CD4-positive, CD25-positive, alpha-beta regulatory T cell (primary cell): ENCODE measurements at regions not wholly inside any gene's neighbourhood (a gene's known extent, or its start where the extent isn't known, plus 50 kb on each side); places are given as distances from the start of the nearest gene placed in this dataset.

Experiments
- ATAC-seq, 2 donors: fragments of 150-1000 bp; cut with Tn5 transposase; one replicate each; pipeline ENCODE4 v1.10.0; 2021; ENCODE audit warnings: low read depth in 2 of 2, moderate number of reproducible peaks in 2 of 2, moderate library complexity in 1 of 2
- DNase-seq, 3 donors: peaks; one replicate each; pipeline versions ENCODE4 v3.0.0 to v3.0.0-alpha.2; 2012 to 2022; ENCODE audit warnings: mixed read lengths in 1 of 3
- H3K27ac ChIP-seq: one replicate; pipeline ENCODE4 v1.7.0; 2013; ENCODE audit warnings: mild to moderate bottlenecking, low read length; ENCODE audit not compliant: insufficient read depth, poor library complexity, severe bottlenecking
- H3K27me3 ChIP-seq: one replicate; pipeline ENCODE4 v1.7.0; 2013; ENCODE audit warnings: low read length; ENCODE audit not compliant: control insufficient read depth, insufficient read depth
- H3K36me3 ChIP-seq: one replicate; pipeline ENCODE4 v1.7.0; 2013; ENCODE audit warnings: mild to moderate bottlenecking, low read length, moderate library complexity; ENCODE audit not compliant: control insufficient read depth, insufficient read depth
- H3K4me1 ChIP-seq: 2 replicates; pipeline ENCODE4 v1.7.0; 2013; ENCODE audit warnings: mild to moderate bottlenecking, low read length; ENCODE audit not compliant: insufficient read depth, control insufficient read depth, poor library complexity, severe bottlenecking
- H3K4me3 ChIP-seq: one replicate; pipeline ENCODE4 v1.7.0; 2013; ENCODE audit warnings: low read depth, mild to moderate bottlenecking, low read length, moderate library complexity
- H3K9me3 ChIP-seq, 2 experiments: 1 replicate in 1 of 2; 2 replicates in 1 of 2; pipeline ENCODE4 v1.7.0; 2013; ENCODE audit warnings: low read length in 2 of 2, mild to moderate bottlenecking in 1 of 2, moderate library complexity in 1 of 2; ENCODE audit not compliant: control insufficient read depth in 2 of 2
- H3K27ac Mint-ChIP-seq, 3 donors: one replicate each; pipeline ENCODE4 v1.8.0; 2020 to 2022; ENCODE audit warnings: mild to moderate bottlenecking in 3 of 3, mixed read lengths in 3 of 3, moderate library complexity in 2 of 3
- H3K27me3 Mint-ChIP-seq: one replicate; pipeline ENCODE4 v1.8.0; 2022; ENCODE audit warnings: mild to moderate bottlenecking, mixed read lengths
- H3K36me3 Mint-ChIP-seq: one replicate; pipeline ENCODE4 v1.8.0; 2020; ENCODE audit warnings: mixed read lengths
- H3K4me1 Mint-ChIP-seq, 4 donors: one replicate each; pipeline ENCODE4 v1.8.0; 2020 to 2022; ENCODE audit warnings: mixed read lengths in 4 of 4, mild to moderate bottlenecking in 1 of 4
- H3K4me3 Mint-ChIP-seq, 4 donors: one replicate each; pipeline ENCODE4 v1.8.0; 2020 to 2022; ENCODE audit warnings: mild to moderate bottlenecking in 4 of 4, mixed read lengths in 4 of 4, moderate library complexity in 3 of 4
- H3K9me3 Mint-ChIP-seq, 7 donors: one replicate each; pipeline ENCODE4 v1.8.0; 2020 to 2022; ENCODE audit warnings: mixed read lengths in 7 of 7, mild to moderate bottlenecking in 3 of 7, moderate library complexity in 2 of 7

DNA sequence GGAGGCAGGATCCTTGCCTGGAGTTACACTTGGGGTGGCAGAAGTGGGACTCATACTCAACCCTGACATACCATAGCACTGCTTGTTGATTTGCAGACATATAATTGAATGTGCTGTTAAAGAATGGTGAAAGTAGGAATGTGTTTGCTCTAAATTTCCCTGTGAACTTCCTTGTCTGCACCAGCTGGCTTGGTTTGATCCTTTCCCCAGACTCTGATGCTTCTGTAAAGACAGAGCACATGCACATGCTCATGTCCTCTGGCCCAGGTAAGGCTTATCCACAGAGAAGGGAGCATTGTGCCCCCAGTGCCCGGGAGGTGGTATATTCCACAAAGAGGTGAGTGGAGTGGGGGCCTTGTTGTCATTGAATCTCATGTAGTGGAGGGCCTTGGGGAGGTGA, 138.0 kb upstream of the STC2 start:
- Histone ChIP-seq H3K27me3 (no peaks in the 10 kb centered on the region), H3K9me3 (no peaks in the 10 kb centered on the region), H3K4me3 (no peak overlapping the region), H3K36me3 (no peaks in the 10 kb centered on the region), H3K27ac (no peak overlapping the region), H3K4me1 (no peaks in the 10 kb centered on the region)
- Mint-ChIP-seq H3K4me1 (no peaks in the 10 kb centered on the region), H3K27ac (no peak overlapping the region), H3K27me3 (no peaks in the 10 kb centered on the region), H3K36me3 (peaks cover 6% of the 10 kb centered on the region), H3K4me3 (no peak overlapping the region), H3K9me3 (peaks cover 0 to 5% (median 4%) of the 10 kb centered on the region in 7 donors)
- ATAC-seq (no peak), DNase-seq (no peak)

DNA sequence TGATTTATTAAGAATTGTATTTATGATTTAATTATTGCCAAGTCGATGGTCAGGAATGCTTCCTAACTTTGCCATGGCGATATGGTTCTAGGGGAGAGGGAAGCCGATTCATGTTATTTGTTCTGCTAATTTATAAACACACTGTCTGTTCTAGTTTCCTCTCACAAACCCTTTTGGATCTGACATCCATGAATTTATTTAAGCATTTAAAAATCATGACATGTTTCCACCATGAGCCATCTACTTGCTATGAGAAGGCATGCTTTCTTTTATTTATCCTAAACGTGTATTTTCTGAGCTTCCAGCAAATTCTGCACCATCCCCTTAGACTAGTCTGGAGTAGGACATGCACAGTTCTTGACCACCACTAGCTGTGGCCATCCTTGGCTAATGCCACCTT, 136.6 kb upstream of the STC2 start:
- peaks cover 0 to 6% (median 4%) of the 10 kb centered on the region in 7 donors for H3K9me3 Mint-ChIP-seq
- H3K36me3 ChIP-seq = no peaks in the 10 kb centered on the region
- no peaks in the 10 kb centered on the region for H3K27me3 ChIP-seq
- H3K4me1 ChIP-seq = no peaks in the 10 kb centered on the region
- no peaks in the 10 kb centered on the region for H3K4me1 Mint-ChIP-seq
- H3K27me3 Mint-ChIP-seq = no peaks in the 10 kb centered on the region
- no peak for ATAC-seq
- no peak overlapping the region for H3K27ac Mint-ChIP-seq
- no peak overlapping the region for H3K27ac ChIP-seq
- DNase-seq = no peak
- no peaks in the 10 kb centered on the region for H3K9me3 ChIP-seq
- H3K4me3 ChIP-seq = no peak overlapping the region
- H3K36me3 Mint-ChIP-seq = peaks cover 6% of the 10 kb centered on the region
- H3K4me3 Mint-ChIP-seq = no peak overlapping the region

DNA sequence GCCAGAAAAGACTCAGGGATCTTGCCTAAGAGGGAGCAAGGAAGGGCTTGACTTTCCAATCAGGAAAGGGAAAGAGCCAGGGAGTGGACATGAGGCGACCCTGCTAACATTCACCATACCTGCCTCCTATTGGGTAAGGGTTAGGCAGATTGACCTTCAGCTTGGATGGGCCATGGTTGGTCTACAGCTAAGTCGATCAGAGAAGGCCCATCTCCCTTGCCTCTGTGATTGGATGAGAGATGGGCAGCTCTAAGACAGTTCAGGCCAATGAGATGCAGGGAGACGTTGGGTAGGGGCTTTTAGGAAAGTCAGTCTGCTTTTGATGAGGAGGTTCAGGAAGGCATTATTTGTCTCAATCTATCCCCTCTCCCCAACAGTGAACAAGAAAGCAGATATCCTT, 135.0 kb upstream of the STC2 start:
- H3K27ac ChIP-seq = no peak overlapping the region
- H3K27me3 ChIP-seq = no peaks in the 10 kb centered on the region
- Mint-ChIP-seq H3K4me3 (no peak overlapping the region), H3K27me3 (no peaks in the 10 kb centered on the region), H3K4me1 (no peaks in the 10 kb centered on the region), H3K9me3 (peaks cover 0 to 6% (median 4%) of the 10 kb centered on the region in 7 donors), H3K36me3 (no peaks in the 10 kb centered on the region), H3K27ac (no peak overlapping the region)
- ATAC-seq (no peak), DNase-seq (no peak)
- no peaks in the 10 kb centered on the region for H3K36me3 ChIP-seq
- no peaks in the 10 kb centered on the region for H3K9me3 ChIP-seq
- no peak overlapping the region for H3K4me3 ChIP-seq
- H3K4me1 ChIP-seq = no peaks in the 10 kb centered on the region

DNA sequence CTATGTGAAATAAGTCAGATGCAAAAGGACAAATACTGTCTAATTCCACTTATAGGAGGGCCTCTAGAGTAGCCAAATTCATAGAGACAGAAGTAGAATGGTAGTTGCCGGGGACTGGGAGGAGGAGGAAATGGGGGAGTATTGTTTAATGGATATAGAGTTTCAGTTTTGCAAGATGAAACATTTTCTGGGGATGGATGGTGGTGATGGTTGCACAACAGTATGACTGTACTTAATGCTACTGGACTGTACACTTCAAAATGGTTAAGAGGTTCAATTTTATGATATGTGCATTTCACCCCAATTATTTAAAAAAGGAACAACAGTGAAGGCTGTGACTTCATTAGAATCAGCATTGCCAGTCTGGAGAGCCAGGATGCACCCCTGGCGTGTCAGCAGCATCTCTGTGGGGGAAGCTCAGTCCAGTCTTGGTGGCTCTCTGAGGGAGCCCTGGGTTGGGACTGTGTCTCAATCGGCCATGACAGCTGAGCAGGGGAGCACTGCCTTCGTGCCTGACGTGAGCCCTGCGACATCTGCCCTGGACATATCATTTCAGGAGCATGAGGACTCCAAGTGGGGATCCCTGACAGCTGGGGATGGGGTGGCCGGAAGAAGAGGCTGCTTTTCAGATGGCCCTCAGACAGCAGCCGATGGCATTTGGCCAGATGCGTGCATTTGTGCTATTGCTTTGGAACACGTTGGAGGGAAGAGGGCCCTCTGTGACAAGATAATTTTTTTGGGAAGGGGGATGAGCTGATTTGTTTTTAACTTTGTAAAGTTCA, 130.8 kb upstream of the STC2 start:
- peaks cover 0 to 4% (median 0%) of the 10 kb centered on the region in 7 donors for H3K9me3 Mint-ChIP-seq
- H3K27me3 ChIP-seq = no peaks in the 10 kb centered on the region
- no peak overlapping the region for H3K4me3 ChIP-seq
- no peak for ATAC-seq
- no peaks in the 10 kb centered on the region for H3K36me3 Mint-ChIP-seq
- DNase-seq = no peak
- H3K4me1 ChIP-seq = no peaks in the 10 kb centered on the region
- H3K27ac ChIP-seq = no peak overlapping the region
- H3K4me1 Mint-ChIP-seq = no peaks in the 10 kb centered on the region
- H3K9me3 ChIP-seq = no peaks in the 10 kb centered on the region
- no peaks in the 10 kb centered on the region for H3K36me3 ChIP-seq
- no peak overlapping the region for H3K27ac Mint-ChIP-seq
- no peak overlapping the region for H3K4me3 Mint-ChIP-seq
- H3K27me3 Mint-ChIP-seq = no peaks in the 10 kb centered on the region

DNA sequence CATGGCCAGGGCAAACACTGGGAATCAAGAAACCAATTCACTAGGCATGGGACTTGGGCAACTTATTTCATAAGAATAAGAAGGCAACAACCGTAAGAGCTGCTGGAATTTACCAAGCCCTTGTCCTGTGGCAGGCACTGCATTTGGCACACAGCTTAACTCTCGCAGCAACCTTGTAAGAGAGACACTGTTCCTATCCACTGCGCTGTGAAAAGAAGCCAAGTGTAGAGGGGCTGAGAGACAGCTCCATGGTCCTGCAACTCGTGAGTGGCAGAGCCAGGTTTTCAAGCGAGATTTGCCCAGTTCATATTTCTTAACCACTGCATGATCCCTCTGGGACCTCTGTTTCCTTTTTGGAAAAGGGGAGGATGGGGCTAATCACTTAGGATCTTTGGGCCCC, 129.3 kb upstream of the STC2 start:
- Mint-ChIP-seq H3K27ac (no peak overlapping the region), H3K27me3 (peaks cover 7% of the 10 kb centered on the region), H3K4me1 (no peaks in the 10 kb centered on the region), H3K9me3 (peaks cover 0 to 4% (median 0%) of the 10 kb centered on the region in 7 donors), H3K36me3 (no peaks in the 10 kb centered on the region), H3K4me3 (no peak overlapping the region)
- DNase-seq = no peak
- no peaks in the 10 kb centered on the region for H3K9me3 ChIP-seq
- no peaks in the 10 kb centered on the region for H3K36me3 ChIP-seq
- no peak overlapping the region for H3K27ac ChIP-seq
- ATAC-seq = no peak
- H3K27me3 ChIP-seq = no peaks in the 10 kb centered on the region
- no peak overlapping the region for H3K4me3 ChIP-seq
- H3K4me1 ChIP-seq = no peaks in the 10 kb centered on the region

DNA sequence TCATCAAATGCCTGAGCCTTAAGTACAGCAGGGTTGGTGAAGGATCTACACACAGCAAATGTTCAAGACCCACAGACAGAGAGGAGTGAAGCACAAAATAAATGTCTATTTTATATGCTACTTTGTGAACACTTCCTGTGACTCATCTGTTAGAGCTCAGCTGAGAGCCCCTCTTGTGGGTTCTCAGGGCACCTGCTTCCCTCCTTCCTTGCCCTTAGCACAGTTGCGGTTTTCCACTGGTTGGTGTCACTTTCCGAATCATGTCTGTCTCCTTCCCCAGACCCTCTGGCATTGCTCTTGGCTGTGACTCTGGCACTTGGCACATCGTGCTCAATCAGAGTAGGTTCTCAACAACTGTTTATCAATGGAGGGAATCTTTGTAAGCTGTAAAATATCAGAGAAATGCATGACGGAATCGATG, 128.5 kb upstream of the STC2 start:
- DNase-seq = no peak
- ATAC-seq = no peak
- no peaks in the 10 kb centered on the region for H3K4me1 ChIP-seq
- Mint-ChIP-seq H3K36me3 (no peaks in the 10 kb centered on the region), H3K9me3 (peaks cover 0 to 4% (median 0%) of the 10 kb centered on the region in 7 donors), H3K27me3 (peaks cover 7% of the 10 kb centered on the region), H3K27ac (no peak overlapping the region), H3K4me1 (no peaks in the 10 kb centered on the region), H3K4me3 (no peak overlapping the region)
- H3K27ac ChIP-seq = no peak overlapping the region
- H3K27me3 ChIP-seq = no peaks in the 10 kb centered on the region
- no peak overlapping the region for H3K4me3 ChIP-seq
- H3K36me3 ChIP-seq = no peaks in the 10 kb centered on the region
- H3K9me3 ChIP-seq = no peaks in the 10 kb centered on the region

DNA sequence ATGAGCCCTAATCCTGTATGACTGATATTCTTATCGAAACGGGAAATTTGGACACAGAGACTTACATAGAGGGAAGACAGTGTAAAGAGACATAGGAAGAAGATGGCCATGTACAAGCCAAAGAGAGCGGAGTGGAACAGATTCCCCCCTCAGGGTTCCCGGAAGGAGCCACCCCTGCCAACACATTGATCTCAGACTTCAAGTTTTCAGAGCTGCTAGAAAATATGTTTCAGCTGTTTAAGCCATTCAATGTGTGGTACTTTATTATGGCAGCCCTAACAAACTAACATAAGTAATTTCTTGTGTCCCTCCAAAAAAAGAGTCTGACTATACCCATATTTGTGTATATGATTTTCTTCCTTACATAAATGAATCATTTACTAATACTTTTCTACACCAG, 128.0 kb upstream of the STC2 start:
- H3K27me3 ChIP-seq = no peaks in the 10 kb centered on the region
- H3K27ac ChIP-seq = no peak overlapping the region
- ATAC-seq = no peak
- no peak for DNase-seq
- no peaks in the 10 kb centered on the region for H3K36me3 ChIP-seq
- no peak overlapping the region for H3K27ac Mint-ChIP-seq
- no peak overlapping the region for H3K4me3 Mint-ChIP-seq
- no peaks in the 10 kb centered on the region for H3K36me3 Mint-ChIP-seq
- no peaks in the 10 kb centered on the region for H3K4me1 Mint-ChIP-seq
- no peaks in the 10 kb centered on the region for H3K9me3 ChIP-seq
- H3K4me1 ChIP-seq = no peaks in the 10 kb centered on the region
- peaks cover 7% of the 10 kb centered on the region for H3K27me3 Mint-ChIP-seq
- H3K9me3 Mint-ChIP-seq = peaks cover 0 to 2% (median 0%) of the 10 kb centered on the region in 7 donors
- H3K4me3 ChIP-seq = no peak overlapping the region

DNA sequence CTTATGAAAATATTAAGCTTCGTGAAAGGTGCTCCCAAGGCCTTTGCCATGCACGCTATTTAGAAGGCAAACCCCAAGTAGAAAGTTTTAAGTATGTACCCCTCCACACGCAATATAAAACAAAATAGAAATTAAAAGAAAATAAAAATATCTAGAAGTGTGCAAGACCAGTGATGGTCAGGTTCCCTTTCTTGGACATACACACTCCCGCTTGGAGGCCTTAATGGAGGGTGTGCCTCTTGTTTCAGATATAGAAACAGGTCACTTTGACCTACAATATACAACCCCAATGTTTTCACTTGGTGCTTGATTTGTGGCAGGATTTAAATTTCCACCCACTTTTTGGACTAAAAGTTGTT, 127.4 kb upstream of the STC2 start:
- Mint-ChIP-seq H3K4me3 (no peak overlapping the region), H3K4me1 (no peaks in the 10 kb centered on the region), H3K36me3 (no peaks in the 10 kb centered on the region), H3K27ac (no peak overlapping the region), H3K27me3 (peaks cover 10% of the 10 kb centered on the region), H3K9me3 (peaks cover 0 to 2% (median 0%) of the 10 kb centered on the region in 7 donors)
- H3K27me3 ChIP-seq = no peaks in the 10 kb centered on the region
- no peaks in the 10 kb centered on the region for H3K9me3 ChIP-seq
- H3K4me1 ChIP-seq = no peaks in the 10 kb centered on the region
- H3K27ac ChIP-seq = no peak overlapping the region
- ATAC-seq (no peak), DNase-seq (no peak)
- H3K4me3 ChIP-seq = no peak overlapping the region
- H3K36me3 ChIP-seq = no peaks in the 10 kb centered on the region
